HG02798 (cell line): ENCODE measurements at regions not wholly inside any gene's neighbourhood (a gene's known extent, or its start where the extent isn't known, plus 50 kb on each side); places are given as distances from the start of the nearest gene placed in this dataset.

ENCODE experiments used
- ATAC-seq: cut with Tn5 transposase; IDR thresholded peaks from one replicate; pipeline ENCODE4 v1.9.1; 2021; ENCODE audit warnings: mild to moderate bottlenecking; ENCODE audit not compliant: unreplicated experiment, poor library complexity

- ATAC-seq: no peak
Observed at GRCh38 chrX:39600222-39600621, 497.5 kb downstream of the BCOR start.

GRCh38 chrX:39601231-39602177, 496.3 kb downstream of the BCOR start:
- ATAC-seq: no peak

GRCh38 chrX:39602195-39602594, 495.6 kb downstream of the BCOR start:
- no peak for ATAC-seq

- ATAC-seq: no peak
Observed at GRCh38 chrX:39603230-39603629, 494.5 kb downstream of the BCOR start.

- ATAC-seq: no peak
Observed at GRCh38 chrX:39605183-39605582, 492.6 kb downstream of the BCOR start.

GRCh38 chrX:39605866-39606265, 491.9 kb downstream of the BCOR start:
- ATAC-seq: no peak

GRCh38 chrX:39609941-39610340, 487.8 kb downstream of the BCOR start:
- no peak for ATAC-seq

GRCh38 chrX:39611468-39611867, 486.3 kb downstream of the BCOR start:
- no peak for ATAC-seq

- no peak for ATAC-seq
Observed at GRCh38 chrX:39613482-39613995, 484.2 kb downstream of the BCOR start.

- peak; percentile 75 for ATAC-seq
Observed at GRCh38 chrX:39613997-39614679, 483.6 kb downstream of the BCOR start.

- ATAC-seq: no peak
Observed at GRCh38 chrX:39614680-39614998, 483.1 kb downstream of the BCOR start.

GRCh38 chrX:39616098-39616729, 481.5 kb downstream of the BCOR start:
- ATAC-seq: no peak

- ATAC-seq: no peak
Observed at GRCh38 chrX:39616731-39617130, 481.0 kb downstream of the BCOR start.

GRCh38 chrX:39618178-39618577, 479.6 kb downstream of the BCOR start:
- no peak for ATAC-seq

GRCh38 chrX:39619182-39620009, 478.4 kb downstream of the BCOR start:
- ATAC-seq: no peak

GRCh38 chrX:39624166-39624565, 473.6 kb downstream of the BCOR start:
- ATAC-seq: no peak

GRCh38 chrX:39625810-39626209, 471.9 kb downstream of the BCOR start:
- no peak for ATAC-seq

- ATAC-seq: no peak
Observed at GRCh38 chrX:39626749-39627148, 471.0 kb downstream of the BCOR start.

- no peak for ATAC-seq
Observed at GRCh38 chrX:39627257-39627656, 470.5 kb downstream of the BCOR start.

- ATAC-seq: no peak
Observed at GRCh38 chrX:39629001-39629400, 468.8 kb downstream of the BCOR start.
